H54 (cell line): ENCODE measurements at regions not wholly inside any gene's neighbourhood (a gene's known extent, or its start where the extent isn't known, plus 50 kb on each side); places are given as distances from the start of the nearest gene placed in this dataset.
"Not testable (repeated sequence)": the region's sequence is repeated elsewhere in the genome, so short reads cannot be mapped to it uniquely, and the experiment has no call there.

Source experiments
- DNase-seq: peaks from one replicate; pipeline ENCODE4 v3.0.0; 2011; ENCODE audit warnings: low spot score, mixed read lengths; ENCODE audit not compliant: insufficient read length
- FAIRE-seq: peaks from 3 replicates; lab custom pipeline; 2011; peaks lifted over from hg19 to GRCh38; lab: Jason Lieb, UNC
- POLR2A ChIP-seq: IDR thresholded peaks from 2 replicates; pipeline ENCODE4 v1.6.1; 2011; ENCODE audit warnings: low read depth, mild to moderate bottlenecking, low read length

DNA sequence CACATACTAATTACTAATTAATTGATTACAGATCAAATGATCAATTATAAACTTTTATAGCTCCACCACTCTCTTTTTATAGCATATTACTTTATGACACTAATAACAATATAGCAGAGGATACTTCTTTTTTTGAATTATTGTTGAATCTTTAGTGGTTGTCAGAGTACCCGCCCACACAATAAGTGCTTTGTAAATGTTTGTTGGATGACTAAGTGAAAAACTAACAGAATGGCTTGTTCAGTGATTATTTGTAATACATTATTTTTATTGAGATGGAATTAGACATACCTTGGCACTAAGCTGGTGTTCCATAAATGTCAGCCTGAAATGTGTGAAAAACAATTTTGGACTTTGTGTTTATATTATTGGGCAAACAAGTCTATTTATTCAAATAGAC lies 670.5 kb upstream of the ATXN7L3B start:
- DNase-seq (no peak), FAIRE-seq (peak; percentile 15)
- TF ChIP-seq POLR2A: no peak

DNA sequence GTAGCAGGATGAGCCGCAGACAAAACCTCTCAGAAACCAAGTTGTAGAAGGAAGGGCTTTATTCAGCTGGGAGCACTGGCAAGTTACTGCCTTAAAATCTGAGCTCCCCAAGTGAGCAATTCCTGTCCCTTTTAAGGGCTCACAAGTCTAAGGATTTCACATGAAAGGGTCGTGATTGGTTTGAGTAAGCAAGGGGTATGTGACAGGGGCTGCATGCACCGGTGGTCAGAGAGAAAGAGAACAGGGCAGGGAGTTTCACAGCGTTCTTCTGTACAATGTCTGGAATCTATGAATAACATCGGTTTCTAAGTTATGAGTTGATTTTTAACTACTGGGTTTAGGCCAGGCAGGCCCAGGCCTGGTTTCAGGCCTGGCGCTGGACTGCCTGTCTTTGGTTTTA lies 660.3 kb upstream of the ATXN7L3B start:
- FAIRE-seq, DNase-seq: not testable (repeated sequence)

DNA sequence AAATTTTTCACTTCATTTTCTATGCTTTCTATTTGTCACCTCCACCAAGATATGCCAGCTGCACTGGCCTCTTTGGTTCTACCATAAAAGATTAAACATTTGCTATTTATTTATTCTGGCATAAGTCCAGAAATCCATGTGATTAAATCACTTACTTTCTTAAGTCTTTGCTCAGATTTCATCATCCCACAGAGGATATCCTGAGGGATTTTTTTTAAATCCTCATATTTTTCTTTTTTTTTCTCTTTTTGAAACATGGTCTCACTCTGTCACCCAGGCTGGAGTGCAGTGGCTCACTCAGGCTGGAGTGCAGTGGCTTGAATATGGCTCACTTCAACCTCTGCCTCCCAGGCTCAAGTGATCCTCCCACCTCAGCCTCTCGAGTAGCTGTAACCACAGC lies 645.4 kb upstream of the ATXN7L3B start:
- no peak for DNase-seq
- TF ChIP-seq POLR2A: no peak
- FAIRE-seq: no peak

DNA sequence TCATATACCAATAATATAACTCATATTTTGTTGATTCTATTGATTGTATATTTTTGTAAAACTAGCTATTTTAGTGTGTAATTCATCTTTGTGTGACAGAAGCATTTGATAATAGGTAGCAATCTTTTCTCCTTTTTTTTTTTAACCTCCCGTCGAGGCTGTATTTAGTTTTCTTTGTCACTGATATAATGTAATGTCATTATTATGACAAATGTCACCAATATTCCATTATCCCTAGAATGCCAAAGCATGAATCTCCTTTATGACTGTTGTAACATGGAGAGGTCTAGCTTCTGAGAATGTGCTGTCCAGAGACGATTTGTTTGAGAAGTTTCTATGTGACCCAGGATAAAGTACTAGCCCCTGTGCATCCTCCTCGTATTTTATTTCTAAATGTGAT lies 639.0 kb upstream of the ATXN7L3B start:
- FAIRE-seq: no peak
- no peak for TF ChIP-seq POLR2A
- DNase-seq: no peak

DNA sequence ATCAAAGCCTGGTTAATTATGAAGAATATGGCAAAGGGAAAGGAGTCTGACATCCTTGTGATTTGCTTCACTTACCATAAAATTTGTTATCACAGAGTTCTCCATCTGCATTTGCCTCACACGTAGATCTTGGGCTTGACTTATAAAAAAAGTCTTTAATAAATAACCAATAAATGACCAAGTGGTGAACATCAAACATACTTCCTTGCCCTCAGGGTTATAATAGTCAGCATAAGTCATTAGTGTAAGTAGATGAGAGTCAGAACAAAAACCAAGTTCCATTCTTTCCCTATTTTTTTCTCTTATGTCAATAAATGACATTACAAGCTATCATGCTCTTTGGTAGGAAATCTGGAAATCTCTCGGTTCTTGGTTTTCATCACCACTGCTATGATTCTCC lies 635.4 kb upstream of the ATXN7L3B start:
- FAIRE-seq (no peak), DNase-seq (no peak)
- TF ChIP-seq POLR2A: no peak

DNA sequence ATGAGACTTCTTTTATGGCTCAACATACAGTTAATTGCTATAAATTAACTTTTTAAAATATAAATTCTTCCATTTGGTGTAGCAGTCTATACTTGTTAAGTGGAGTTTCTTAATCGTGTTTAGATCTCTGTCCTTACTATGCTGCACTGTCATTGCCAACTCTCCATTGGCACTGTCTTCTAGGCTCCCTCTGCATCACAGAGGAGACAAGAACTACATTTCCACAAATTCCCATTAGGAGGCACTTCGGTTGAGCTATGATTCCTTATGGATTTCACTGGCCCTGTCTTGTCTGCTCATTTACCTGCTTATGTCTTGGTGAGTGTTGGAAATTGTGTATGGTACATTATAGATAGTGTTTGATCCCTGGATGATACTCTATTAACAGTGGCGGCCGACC lies 630.9 kb upstream of the ATXN7L3B start:
- no peak for DNase-seq
- TF ChIP-seq POLR2A: no peak
- no peak for FAIRE-seq

DNA sequence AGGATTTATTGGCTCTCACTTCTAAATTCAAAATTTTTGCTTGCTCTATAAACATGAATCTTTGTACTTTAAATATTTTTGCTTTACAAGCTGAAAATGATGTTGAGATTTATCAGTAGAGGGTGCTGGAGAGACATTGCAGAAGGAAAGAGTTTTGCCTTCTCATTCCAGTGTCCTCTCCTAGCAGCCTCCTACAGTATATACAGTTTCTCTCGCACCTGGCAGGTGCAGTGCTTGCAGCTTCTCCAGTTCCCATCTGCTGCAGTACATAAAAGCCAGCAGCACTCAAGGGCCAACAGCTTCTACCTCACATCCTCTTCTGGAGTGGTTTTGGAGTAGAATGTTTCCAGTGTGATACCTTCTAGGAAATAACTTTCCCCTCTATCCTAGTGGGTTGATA lies 601.8 kb upstream of the ATXN7L3B start:
- FAIRE-seq (no peak), DNase-seq (no peak)
- TF ChIP-seq POLR2A: no peak

GRCh38 chr12:73947326-73948026 lies 590.2 kb upstream of the ATXN7L3B start:
- DNase-seq (no peak), FAIRE-seq (no peak)

GRCh38 chr12:73950507-73950906 lies 587.1 kb upstream of the ATXN7L3B start:
- FAIRE-seq (no peak), DNase-seq (no peak)

More at GRCh38 chr12:73947326-73948026, 590.2 kb upstream of the ATXN7L3B start:
- no peak for TF ChIP-seq POLR2A

GRCh38 chr12:73951956-73952703 lies 585.5 kb upstream of the ATXN7L3B start:
- no peak for TF ChIP-seq POLR2A
- no peak for FAIRE-seq
- no peak for DNase-seq

More at GRCh38 chr12:73950507-73950906, 587.1 kb upstream of the ATXN7L3B start:
- TF ChIP-seq POLR2A: no peak

- FAIRE-seq (no peak), DNase-seq (no peak)
- TF ChIP-seq POLR2A: no peak
Measured at GRCh38 chr12:73964641-73965040, 573.0 kb upstream of the ATXN7L3B start.

DNA sequence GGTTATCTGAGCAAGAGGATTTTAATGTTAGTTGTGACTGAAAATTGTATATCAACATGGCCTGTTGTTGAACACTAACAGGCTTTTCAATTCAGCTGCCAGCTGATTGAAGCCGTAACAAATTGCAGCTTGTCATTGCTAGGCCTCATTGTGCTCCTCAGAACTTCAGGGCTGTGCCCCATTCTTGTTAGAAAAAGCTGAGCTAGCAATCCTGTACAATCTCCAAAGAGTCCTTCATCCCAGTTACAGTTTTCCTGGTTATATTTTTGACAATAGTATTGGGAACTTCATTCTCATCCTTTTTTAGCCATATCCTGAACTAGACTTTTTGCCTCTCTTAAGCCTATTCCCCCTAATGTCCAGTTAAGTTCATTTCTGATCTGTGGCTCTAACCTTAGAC lies 564.1 kb upstream of the ATXN7L3B start:
- TF ChIP-seq POLR2A: no peak
- no peak for DNase-seq
- no peak for FAIRE-seq

DNA sequence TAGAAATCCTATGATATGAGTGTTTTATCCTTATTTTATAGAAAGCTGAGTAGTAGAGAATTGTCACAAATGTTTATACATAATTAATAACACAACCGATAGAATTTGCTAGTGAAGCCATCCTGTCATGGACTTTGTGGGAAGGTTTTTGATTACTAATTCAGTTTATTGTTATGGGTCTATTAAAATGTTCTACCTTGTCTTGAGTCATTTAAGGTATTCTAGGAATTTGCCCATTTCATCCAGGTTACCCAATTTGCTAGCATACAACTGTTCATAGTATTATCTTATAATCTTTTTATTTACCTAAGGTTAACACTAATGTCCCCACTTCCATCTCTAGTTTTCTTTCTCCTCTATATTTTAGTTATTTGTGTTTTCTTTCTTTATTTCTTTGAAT lies 553.1 kb upstream of the ATXN7L3B start:
- no peak for DNase-seq
- TF ChIP-seq POLR2A: no peak
- no peak for FAIRE-seq

DNA sequence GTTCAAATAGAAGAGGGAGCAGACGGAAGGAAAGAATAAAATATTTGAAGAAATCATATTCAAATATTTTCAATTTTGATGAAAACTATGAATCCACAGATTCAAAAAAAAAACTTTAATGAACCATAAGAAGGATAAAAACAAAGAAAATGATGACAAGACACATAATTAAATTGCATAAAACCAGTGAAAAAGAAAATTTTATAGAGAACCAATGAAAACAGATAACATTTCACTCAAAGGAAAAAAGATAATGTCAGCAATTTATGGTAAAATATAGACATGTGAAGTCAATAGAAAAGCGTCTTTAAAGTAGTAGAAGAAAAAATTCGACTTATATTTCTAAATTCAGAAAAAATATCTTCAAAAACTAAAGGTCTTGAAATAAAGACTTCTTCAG lies 546.5 kb upstream of the ATXN7L3B start:
- no peak for TF ChIP-seq POLR2A
- DNase-seq: no peak
- FAIRE-seq: no peak

DNA sequence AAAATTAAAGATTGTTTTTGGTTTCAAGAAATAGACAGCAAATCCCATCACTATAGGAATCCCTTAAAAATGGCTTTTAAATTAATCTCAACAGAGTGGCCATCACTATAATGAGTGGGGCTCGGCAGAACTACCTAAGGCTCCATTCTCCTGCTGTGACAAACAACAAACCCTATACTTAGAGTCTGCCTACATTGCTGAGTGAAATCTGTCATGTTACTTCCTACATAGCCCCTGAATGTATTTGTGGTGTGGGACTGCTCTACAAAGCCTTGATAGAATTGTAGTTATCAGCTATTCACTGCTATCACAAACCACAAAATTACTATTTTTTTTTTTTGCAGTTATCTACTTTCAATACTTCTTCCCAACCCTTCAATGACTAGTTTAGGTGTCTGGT lies 538.7 kb upstream of the ATXN7L3B start:
- no peak for FAIRE-seq
- no peak for TF ChIP-seq POLR2A

More for the DNA sequence above, 538.7 kb upstream of the ATXN7L3B start:
- DNase-seq: no peak
